Stimulated activated CD4-positive, alpha-beta T cell treated with anti-CD3 and anti-CD28 coated beads, TNF-alpha, amount 100 ng/mL, for 48 hours (primary cell): ENCODE measurements at regions not wholly inside any gene's neighbourhood (a gene's known extent, or its start where the extent isn't known, plus 50 kb on each side); places are given as distances from the start of the nearest gene placed in this dataset.
"Not testable (repeated sequence)": the region's sequence is repeated elsewhere in the genome, so short reads cannot be mapped to it uniquely, and the experiment has no call there.

Experiments
- DNase-seq, 3 donors: peaks; one replicate each; pipeline ENCODE4 v3.0.0-alpha.2; 2020; ENCODE audit warnings: low read depth in 3 of 3

DNA sequence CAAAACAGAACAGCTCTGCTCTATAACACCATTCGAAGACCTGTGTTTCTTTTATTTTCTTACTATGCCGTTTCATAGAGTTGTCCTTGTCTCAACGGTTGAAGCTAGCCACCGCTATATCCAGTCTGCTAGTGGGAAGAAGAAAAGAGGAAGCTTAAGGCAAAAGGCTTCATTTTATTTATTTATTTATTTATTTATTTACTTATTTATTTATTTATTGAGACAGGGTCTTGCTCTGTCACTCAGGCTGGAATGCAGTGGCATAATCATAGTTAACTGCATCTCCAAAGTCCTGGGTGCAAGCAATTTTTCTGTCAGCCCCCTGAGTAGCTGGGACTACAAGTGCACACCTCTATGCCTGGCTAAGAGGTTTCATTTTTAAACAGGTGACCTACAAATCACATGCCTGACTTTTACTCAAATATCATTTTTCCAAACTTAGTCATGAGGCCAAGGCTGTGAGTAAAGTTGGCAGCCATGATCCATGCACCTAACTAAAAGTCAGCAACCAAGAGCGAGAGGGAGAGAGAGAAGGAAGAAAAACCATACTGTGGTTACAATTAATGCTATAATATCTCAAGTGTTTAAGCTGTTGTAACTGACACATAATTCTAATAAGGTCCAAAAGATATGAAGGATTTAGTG, 1305.3 kb upstream of the LRRTM3 start:
- no peak for DNase-seq

DNA sequence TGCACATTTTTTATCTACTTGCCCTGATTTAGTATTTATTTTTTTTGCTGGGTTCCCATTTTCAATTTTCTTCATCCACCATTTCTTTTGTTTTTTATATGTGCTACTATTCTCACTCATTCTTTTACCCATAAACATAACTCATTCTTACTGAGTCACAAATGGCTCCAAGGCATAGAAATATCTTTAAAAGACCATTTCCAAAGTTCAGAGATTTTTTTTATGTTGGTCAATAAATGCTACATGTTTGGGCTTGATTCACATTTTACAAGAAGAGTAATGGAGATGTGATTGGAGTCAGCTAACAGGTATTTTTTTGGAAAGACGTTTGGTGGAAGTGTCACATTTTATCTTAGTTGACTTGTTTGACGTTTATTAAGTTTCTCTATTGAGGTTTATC, 1303.2 kb upstream of the LRRTM3 start:
- DNase-seq = no peak

DNA sequence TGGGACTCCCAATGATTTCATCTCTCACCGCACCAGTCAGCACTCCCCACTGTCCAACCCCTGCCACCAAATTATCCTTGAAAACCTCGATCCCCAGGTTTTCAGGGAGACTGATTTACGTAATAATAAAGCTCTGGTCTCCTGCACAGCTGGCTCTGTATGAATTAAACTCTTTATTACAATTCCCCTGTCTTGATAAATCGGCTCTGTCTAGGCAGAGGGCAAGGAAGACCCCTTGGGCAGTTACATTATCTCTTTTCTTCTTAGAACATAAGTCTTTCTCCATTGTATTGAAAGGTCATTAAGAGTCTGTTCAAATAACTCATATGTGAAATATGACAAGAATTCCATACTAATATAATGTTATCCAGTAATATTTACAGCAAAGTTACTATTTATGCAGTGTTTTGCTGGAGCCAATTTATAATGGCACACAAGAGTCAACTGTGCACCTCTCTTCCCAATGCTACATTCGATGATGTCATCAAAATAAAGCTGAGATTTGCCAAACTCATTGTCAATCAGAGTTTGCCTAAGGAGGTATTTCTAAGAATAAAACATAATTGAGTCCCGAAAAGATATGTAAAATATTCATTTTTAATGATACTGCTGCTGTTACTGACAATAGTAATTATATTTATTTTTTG, 1297.2 kb upstream of the LRRTM3 start:
- DNase-seq = no peak

DNA sequence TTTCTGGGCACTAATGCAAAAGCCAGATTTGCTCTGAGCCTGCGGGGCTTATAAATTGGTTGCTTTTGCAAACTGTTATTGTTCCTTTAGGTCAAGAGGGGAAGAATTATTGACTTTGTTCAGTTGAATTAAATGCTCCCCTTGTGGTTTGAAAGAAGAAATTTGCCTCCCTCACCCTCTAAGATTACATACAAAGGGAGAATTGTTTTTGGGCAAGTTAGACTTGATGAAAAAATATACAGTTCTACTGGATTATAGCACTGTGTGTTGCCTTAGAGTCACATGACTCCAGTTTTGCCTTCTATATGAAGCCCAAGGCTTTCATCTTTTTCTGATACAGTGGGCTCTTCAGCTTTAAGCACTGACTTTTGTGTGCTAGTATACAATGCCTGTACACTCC, 1265.8 kb upstream of the LRRTM3 start:
- DNase-seq = no peak

DNA sequence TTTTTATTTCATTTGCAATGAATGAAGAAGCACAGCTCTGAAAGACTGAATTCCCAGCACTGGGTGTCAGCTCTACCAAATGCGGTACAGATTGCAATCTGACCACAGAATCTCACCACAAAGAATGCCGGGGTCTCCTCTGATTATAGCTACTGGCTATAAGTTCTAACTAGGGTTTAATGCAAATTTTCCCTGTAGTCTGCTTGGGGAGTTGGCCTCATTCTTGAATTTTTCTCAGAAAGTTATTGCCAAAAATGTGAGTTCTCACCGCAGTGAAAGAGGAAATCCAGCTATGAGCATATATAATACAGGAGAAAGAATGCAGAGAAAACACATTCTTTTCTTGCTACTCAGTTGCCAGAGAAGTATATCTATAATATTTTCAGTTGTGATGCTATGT, 1255.7 kb upstream of the LRRTM3 start:
- DNase-seq = no peak

DNA sequence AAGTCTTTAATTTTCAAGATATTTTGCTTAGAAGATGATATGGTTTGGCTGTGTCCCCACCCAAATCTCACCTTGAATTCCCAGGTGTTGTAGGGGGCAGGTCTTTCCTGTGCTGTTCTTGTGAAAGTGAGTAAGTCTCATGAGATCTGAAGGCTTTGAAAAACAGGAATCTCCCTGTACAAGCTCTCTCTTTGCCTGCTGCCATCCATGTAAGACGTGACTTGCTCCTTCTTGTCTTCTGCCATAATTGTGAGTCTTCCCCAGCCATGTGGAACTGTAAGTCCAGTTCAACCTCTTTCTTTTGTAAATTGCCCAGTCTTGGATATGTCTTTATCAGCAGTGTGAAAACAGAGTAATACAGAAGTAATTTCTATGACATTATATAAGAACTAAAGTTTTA, 1255.2 kb upstream of the LRRTM3 start:
- DNase-seq = not testable (repeated sequence)

DNA sequence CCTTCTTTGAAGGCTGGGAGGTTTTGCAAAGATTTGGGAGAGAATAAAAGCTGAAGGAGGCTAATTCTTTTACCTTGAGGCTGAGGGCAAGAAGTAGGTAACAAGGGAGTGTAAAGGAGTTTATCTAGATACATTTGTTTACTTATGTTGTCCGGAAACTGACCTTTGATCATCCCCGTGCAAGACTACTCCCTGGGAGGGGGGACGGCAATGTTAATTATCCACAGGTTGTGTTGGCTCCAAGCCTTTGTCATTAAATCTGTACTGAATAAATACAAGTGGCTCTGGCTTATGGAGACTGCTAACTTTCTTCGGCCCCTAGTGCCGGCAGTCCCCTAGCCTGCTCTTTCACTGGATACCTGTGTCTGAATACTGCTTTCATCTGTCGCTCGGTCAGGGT, 1250.6 kb upstream of the LRRTM3 start:
- no peak for DNase-seq

DNA sequence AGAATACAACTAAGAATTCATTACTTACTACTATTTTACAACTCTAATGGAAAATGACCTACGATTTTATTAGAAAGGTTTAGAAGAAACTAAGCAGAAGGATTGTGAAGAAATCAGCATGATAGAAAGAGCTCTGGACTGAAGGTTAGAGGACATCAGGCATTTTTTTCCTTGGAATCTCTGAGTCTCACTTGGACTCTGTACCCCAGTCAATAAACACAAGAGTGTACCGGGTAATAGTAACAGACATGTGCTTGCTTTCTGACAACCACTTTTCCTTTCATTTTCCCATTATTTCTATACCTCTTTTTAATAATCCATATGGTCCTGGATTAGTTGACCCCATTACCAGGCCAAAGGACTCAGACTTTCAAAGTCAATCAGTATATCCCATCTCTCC, 1240.9 kb upstream of the LRRTM3 start:
- no peak for DNase-seq

DNA sequence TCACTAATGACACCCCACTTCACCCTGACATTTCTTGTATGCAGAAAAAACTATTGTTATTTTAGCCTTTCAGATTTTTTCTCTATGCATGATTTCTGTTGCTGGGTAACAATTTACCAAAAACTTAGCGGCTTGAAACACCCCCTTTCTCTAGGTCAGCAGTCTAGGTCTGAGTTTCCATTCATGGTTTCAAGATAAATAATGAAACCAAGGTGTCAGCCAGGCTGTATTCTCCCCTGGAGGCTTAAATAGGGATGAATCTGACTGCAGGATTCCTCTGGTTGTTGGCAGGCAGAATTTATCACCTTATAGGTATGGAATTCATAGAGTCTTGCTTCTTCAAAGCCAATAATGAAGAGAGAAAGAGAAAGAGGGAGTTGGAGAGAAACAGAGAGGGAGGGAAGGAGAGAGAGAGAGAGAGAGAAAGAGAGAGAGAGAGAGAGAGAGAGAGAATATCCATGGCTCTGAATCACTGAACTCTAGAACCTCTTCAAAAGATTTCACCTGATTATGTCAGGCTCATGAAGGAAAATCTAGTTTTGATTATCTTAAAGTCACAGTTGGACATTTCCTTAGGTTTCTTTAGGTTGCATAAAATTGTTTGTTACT, 1224.6 kb upstream of the LRRTM3 start:
- DNase-seq = no peak

DNA sequence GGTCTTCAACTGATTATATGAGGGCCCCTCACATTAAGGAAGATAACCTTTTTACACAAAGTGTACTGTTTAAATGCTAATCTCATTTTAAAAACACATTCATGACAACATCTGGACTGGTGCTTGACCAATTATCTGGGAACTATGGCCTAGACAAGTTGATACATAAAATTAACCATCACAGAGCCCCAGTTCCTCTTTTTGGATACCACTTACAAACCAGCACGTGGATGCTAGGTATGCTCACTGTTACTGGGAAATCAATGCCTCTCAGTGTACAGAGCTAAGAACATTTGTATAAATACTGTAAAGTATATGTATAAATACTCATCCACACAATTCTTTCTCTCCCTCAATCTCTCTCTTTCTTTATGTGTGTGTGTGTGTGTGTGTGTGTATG, 1217.8 kb upstream of the LRRTM3 start:
- no peak for DNase-seq

DNA sequence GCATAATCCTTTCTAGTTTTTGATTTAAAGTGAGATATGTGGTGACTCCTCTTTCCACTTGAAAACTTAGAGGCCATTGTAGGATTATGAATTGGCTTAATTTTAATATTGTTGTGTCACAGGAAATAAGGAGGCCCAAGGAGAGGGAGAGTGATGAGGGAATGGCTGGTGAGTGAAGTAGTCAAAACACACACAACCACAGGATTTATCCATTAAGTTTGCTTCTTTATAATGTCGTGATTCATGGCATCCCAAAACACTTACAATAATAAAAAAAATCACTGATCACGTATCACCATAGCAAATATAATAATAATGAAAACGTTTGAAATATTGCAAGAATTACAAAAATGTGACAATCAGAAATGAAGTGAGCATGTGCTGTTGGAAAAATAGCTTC, 1215.5 kb upstream of the LRRTM3 start:
- no peak for DNase-seq

DNA sequence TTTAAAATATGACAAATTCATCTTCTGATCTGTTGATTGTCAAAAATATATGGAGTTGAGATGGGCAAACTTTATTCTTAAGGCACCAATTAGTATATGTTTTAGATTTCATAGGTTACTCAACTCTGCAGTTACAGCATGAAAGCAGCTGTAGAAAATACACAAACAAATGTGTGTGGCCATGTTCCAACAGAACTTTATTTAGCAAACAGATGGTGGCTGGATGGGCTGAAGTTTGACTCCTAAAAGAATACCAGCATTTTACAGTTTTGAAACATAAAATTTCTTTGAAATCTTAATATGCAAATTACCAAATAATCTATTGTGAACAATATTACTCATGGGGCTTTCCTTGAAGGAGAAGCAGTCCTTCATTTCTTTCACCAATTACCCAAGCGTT, 1206.0 kb upstream of the LRRTM3 start:
- DNase-seq = no peak

DNA sequence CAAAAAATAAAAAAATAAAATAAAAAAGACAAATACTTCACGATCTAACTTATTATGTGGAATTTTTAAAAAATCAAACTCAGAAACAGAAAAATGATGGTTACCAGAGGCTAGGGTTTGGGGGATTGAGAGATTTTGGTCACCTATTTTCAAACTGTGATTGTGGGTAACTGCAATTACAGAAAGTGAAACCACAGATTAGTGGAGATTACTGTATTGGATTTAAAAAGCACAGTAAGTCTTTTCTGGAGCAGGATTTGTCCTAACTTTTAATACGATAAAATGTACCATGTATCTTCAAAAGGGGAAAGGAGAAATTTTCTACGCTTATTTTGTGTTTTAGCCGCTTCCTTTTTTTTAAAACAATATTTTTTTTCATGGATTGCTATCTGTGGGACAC, 1204.9 kb upstream of the LRRTM3 start:
- DNase-seq = no peak

DNA sequence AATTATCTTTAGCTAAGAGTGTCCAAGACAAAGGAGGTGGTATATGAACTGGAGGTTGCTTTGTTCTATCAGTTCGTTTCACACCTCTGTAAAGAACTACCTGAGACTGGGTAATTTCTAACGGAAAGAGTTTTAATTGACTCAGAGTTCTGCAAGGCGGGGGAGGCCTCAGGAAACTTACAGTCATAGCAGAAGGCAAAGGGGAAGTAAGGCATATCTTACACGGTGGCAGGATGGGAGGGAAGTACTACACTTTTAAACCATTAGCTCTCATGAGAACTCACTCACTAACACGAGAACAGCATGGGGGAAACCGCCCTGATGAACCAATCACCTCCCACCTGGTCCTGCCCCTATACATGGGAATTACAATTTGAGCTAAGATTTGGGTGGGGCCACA, 1202.3 kb upstream of the LRRTM3 start:
- no peak for DNase-seq

DNA sequence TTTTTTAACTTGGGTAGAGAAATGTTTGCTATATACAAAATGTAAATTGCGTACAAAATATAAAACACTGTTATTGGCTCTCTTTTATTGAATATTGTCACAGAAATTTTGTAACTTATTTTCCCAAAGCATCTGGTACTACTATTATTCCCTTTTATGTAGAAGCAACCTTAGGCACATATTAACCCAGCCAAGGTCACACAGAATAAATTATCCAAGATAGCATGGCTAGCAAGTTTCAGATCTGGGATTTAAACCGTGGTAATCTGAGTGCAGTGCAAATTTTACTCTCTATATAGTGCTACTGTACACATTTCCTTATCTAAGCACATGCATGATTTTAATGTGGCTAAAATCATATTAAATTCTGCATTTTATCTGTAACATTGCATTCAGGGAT, 1190.5 kb upstream of the LRRTM3 start:
- DNase-seq = no peak

DNA sequence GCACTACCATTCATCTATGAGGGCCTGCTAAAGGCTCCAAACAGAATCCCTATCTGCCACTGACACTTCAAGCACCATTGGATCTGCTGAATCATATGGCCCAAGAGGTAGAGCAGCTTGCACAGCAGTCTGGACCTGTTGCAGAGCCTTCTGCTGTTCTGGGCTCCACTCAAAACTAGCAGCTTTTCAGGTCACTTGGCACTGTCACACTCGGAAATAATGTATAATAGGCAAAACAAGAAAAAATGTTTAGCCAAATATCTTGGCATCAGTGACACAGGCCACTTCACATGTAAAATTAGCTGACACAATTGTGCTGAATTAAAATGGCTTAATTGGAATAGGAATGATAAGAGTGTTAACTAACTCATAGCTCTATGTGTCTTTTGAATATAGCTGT, 1182.9 kb upstream of the LRRTM3 start:
- DNase-seq = no peak

DNA sequence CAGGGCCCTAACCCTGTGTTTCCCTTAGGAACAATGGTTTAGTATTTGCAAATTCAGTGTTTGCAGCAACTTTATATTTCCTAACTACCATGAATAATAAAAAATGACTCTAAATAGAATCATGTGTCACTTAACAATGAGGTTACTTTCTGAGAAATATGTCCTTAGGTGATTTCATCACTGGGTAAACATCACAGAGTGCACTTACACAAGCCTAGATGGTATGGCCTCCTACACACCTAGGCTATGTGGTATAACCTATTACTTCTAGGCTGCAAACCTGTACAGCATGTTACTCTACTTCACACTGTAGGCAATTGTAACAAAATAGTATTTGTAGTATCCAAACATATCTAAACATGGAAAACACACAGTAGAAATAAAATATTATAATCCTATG, 1174.6 kb upstream of the LRRTM3 start:
- no peak for DNase-seq

DNA sequence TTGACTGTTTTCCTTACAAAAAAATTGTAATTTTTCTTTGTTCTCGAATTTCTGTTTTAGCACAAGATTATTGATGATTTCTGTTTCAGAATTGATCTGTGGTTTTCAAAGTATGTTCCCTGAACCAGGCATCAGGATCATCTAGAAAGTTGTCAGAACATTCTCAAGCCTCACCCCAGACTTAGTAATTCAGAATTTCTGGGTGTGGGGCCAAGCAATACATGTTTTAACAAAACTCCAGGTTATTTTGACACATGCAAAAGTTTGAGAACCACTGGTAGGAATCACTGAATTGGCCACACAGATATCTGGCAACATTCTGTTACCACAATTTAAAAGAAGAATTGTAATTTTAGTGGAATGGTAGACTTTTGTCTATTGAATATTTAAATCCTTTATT, 1173.9 kb upstream of the LRRTM3 start:
- no peak for DNase-seq

DNA sequence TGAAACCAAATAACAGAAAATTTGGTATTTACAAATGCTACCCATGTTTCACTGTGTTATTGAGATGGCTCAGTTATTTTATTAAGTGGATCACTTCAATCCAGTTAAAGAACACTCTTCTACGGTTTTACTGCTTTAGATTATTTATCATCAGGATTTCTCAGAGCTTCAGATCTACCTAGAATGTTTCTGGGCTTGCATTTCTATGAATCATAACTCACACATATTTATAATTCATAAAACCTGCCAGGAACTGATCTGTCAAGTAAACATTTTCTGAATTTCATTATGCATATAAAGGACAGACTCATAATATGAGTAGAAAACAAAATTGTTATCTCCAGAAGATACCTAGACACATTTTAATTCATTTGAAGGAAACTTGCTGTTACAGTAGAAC, 1172.3 kb upstream of the LRRTM3 start:
- no peak for DNase-seq

DNA sequence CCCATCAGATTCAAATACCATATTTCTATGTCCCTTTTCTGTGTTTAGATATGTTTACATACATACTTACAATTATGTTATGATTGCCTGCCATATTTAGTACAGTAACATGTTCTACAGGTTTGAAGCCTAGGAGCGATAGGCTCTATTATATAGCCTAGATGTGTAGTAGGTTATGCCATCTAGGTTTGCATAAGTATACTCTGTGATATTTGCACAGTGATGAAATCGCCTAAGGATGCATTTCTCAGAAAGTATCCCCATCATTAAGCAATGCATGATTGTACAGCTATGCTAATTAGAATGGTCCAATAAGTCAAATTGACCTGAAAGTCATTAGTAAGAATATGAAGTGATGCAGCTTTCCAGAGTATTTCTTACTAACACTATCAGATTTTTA, 1171.7 kb upstream of the LRRTM3 start:
- no peak for DNase-seq

DNA sequence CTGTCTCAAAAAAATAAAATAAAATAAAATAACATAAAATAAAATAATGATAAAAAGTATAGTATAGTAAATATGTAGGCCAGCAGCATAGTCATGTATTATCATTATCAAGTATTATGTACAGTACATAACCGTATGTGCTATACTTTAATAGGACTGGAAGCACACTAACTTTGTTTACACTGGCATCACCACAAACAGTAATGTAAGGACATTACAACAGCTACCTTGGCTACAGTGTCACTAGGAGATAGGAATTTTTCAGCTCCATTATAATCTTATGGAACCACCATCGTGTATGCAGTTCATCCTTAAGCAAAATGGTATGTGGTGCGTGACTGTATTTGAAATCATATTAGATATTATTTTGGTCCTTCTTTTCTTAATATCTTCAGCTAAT, 1163.5 kb upstream of the LRRTM3 start:
- no peak for DNase-seq

DNA sequence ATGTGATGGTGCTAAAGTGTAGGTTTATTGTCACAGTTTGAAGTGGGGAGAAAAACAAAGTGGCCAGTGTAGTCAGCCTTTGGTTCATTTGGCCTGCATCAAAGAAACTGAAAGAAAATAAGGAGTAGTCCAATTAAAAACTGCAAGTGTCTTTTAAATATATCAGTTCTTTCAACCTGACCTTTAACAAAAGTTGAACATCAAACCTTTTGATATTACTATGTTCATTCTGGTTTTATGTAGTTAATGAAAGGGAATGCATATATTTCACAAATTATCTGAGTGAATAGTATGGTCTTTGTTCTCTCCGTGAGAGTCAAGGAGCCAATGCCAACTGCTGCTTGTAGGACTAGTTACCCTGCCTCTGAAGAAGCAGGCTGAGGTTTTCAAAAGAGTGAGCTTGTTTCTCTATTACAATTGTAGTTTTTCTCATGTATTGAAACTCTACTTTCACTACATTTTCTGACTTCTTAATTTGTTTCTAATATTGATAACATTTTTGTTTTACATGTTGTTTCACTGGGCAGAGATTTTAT, 1160.8 kb upstream of the LRRTM3 start:
- no peak for DNase-seq

DNA sequence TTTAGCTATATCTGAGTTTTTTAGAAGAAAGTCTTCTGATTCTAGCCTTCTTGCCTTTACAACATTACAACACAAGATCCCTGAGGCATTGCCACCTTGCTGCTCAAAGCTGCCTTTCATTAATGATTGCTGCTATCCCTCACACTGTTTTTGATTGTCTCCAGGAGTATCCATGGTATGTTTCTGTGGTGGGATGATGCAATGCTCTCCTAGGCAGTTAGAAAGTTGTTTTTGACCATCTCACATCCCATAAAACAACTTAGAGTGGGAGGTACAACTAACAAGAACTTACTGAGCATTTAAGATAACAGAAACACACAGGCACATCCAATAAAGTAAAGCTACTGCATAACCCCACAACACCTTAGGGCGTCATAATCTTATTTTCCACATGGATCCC, 1156.0 kb upstream of the LRRTM3 start:
- no peak for DNase-seq
